ENCODE measurements at regions not wholly inside any gene's neighbourhood (a gene's known extent, or its start where the extent isn't known, plus 50 kb on each side); places are given as distances from the start of the nearest gene placed in this dataset.

GRCh38 chr20:39181490-39181889 lies 219.3 kb downstream of the DHX35 start:
- TF ChIP-seq EZH2phosphoT487 (IDR thresholded peaks at IDR 0.05; ENCODE audit: borderline replicate concordance) = no peak
- TF ChIP-seq, protein P1, sequence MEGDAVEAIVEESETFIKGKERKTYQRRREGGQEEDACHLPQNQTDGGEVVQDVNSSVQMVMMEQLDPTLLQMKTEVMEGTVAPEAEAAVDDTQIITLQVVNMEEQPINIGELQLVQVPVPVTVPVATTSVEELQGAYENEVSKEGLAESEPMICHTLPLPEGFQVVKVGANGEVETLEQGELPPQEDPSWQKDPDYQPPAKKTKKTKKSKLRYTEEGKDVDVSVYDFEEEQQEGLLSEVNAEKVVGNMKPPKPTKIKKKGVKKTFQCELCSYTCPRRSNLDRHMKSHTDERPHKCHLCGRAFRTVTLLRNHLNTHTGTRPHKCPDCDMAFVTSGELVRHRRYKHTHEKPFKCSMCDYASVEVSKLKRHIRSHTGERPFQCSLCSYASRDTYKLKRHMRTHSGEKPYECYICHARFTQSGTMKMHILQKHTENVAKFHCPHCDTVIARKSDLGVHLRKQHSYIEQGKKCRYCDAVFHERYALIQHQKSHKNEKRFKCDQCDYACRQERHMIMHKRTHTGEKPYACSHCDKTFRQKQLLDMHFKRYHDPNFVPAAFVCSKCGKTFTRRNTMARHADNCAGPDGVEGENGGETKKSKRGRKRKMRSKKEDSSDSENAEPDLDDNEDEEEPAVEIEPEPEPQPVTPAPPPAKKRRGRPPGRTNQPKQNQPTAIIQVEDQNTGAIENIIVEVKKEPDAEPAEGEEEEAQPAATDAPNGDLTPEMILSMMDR (conservative IDR thresholded peaks at IDR 0.05; ENCODE audit: low read length) = no peak
